Neutrophil (primary cell): ENCODE measurements at regions not wholly inside any gene's neighbourhood (a gene's known extent, or its start where the extent isn't known, plus 50 kb on each side); places are given as distances from the start of the nearest gene placed in this dataset.

Source experiments
- H3K27ac ChIP-seq: fragments of 200-600 bp; sonication (generic); 2 replicates; pipeline ENCODE4 v1.5.1; 2016; ENCODE audit warnings: mild to moderate bottlenecking, moderate library complexity
- H3K27me3 ChIP-seq: fragments of 200-600 bp; sonication (generic); 2 replicates; pipeline ENCODE4 v1.6.0; 2016; ENCODE audit warnings: mild to moderate bottlenecking
- H3K36me3 ChIP-seq: fragments of 200-600 bp; sonication (generic); 2 replicates; pipeline ENCODE4 v1.5.1; 2017
- H3K4me1 ChIP-seq, 2 experiments: fragments of 200-600 bp in 1 of 2; sonication (generic) in 1 of 2; 1 replicate in 1 of 2; 2 replicates in 1 of 2; pipeline versions ENCODE4 v1.5.1 to v1.6.1; 2013 to 2016; ENCODE audit warnings: low read depth in 1 of 2, low read length in 1 of 2, mild to moderate bottlenecking in 1 of 2, moderate library complexity in 1 of 2; ENCODE audit not compliant: control insufficient read depth in 1 of 2, insufficient read depth in 1 of 2
- H3K4me3 ChIP-seq, 2 experiments: fragments of 200-600 bp in 1 of 2; sonication (generic) in 1 of 2; 1 replicate in 1 of 2; 2 replicates in 1 of 2; pipeline ENCODE4 v1.5.1; 2013 to 2016; ENCODE audit warnings: low read depth in 1 of 2, low read length in 1 of 2, mild to moderate bottlenecking in 1 of 2, moderate library complexity in 1 of 2
- H3K9me3 ChIP-seq: fragments of 200-600 bp; sonication (generic); 2 replicates; pipeline ENCODE4 v1.5.1; 2016
- TF ChIP-seq, protein P1 (sequence below): fragments of 200-600 bp; sonication (generic); IDR thresholded peaks from 2 replicates; pipeline ENCODE4 v1.5.1; 2016; ENCODE audit warnings: antibody characterized with exemption

- Histone ChIP-seq H3K9me3 (no peaks in the 10 kb centered on the region), H3K4me1 (peaks cover 9 to 14% of the 10 kb centered on the region in 2 experiments), H3K27me3 (no peaks in the 10 kb centered on the region), H3K36me3 (no peaks in the 10 kb centered on the region), H3K27ac (no peak overlapping the region), H3K4me3 (no peak overlapping the region)
- TF ChIP-seq, protein P1, sequence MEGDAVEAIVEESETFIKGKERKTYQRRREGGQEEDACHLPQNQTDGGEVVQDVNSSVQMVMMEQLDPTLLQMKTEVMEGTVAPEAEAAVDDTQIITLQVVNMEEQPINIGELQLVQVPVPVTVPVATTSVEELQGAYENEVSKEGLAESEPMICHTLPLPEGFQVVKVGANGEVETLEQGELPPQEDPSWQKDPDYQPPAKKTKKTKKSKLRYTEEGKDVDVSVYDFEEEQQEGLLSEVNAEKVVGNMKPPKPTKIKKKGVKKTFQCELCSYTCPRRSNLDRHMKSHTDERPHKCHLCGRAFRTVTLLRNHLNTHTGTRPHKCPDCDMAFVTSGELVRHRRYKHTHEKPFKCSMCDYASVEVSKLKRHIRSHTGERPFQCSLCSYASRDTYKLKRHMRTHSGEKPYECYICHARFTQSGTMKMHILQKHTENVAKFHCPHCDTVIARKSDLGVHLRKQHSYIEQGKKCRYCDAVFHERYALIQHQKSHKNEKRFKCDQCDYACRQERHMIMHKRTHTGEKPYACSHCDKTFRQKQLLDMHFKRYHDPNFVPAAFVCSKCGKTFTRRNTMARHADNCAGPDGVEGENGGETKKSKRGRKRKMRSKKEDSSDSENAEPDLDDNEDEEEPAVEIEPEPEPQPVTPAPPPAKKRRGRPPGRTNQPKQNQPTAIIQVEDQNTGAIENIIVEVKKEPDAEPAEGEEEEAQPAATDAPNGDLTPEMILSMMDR, result no peak
Measured at GRCh38 chrX:13397878-13398818, 78.3 kb upstream of the ATXN3L start.

DNA sequence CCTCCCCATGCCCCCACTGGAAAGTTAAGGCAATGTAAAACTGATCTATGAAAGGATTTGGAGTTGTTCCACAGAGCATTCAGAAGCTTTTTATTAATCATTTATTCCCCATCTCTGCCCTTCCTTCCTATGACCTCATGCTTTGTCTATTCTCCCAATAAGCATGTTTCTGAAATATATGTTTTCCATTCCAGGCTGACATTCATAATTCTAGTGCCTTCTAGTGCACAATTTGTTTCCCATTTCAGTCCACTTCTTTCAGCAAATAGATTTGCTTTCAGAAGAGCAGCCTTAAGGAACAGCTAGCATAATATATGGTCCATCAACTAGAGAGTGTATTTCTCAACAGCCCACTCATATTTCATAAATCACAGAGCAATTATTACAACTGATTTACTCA, 77.1 kb upstream of the ATXN3L start:
- H3K9me3 ChIP-seq, result no peaks in the 10 kb centered on the region
- H3K36me3 ChIP-seq, result no peaks in the 10 kb centered on the region
- H3K27ac ChIP-seq, result no peak overlapping the region
- H3K4me1 ChIP-seq, result peaks cover 9 to 14% of the 10 kb centered on the region in 2 experiments
- no peak overlapping the region for H3K4me3 ChIP-seq
- no peaks in the 10 kb centered on the region for H3K27me3 ChIP-seq
- TF ChIP-seq, protein P1, result no peak

DNA sequence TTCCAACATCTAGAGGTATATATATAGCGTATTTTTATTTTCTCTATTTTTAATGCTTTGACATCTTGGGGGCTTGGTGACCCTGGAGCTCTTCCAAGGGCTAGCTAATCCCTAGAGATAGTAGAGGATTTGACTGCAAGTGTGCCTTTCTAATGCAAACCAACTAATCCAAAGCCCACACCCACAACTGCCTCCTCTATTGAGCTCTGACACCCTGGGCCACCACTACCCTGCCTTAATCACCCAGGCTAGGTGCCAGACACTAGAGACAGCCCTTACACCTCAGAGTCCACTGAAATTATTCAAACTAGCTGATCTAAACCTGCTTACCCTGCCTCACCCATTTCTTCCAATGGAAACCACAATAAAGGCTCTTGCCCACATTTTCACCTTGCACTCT, 69.6 kb upstream of the ATXN3L start:
- Histone ChIP-seq H3K9me3 (no peaks in the 10 kb centered on the region), H3K36me3 (no peaks in the 10 kb centered on the region), H3K27me3 (no peaks in the 10 kb centered on the region), H3K4me1 (no peaks in the 10 kb centered on the region), H3K4me3 (no peak overlapping the region), H3K27ac (no peak overlapping the region)
- TF ChIP-seq, protein P1, result no peak

- H3K9me3 ChIP-seq, result no peaks in the 10 kb centered on the region
- H3K27ac ChIP-seq, result no peak overlapping the region
- TF ChIP-seq, protein P1, result no peak
- no peaks in the 10 kb centered on the region for H3K27me3 ChIP-seq
- H3K4me1 ChIP-seq, result no peaks in the 10 kb centered on the region
- H3K4me3 ChIP-seq, result no peak overlapping the region
- no peaks in the 10 kb centered on the region for H3K36me3 ChIP-seq
Measured at GRCh38 chrX:13387666-13388494, 68.0 kb upstream of the ATXN3L start.

- Histone ChIP-seq H3K27me3 (no peaks in the 10 kb centered on the region), H3K9me3 (no peaks in the 10 kb centered on the region), H3K4me3 (no peak overlapping the region), H3K4me1 (no peaks in the 10 kb centered on the region), H3K27ac (no peak overlapping the region), H3K36me3 (no peaks in the 10 kb centered on the region)
- TF ChIP-seq, protein P1, result no peak
Measured at GRCh38 chrX:13386636-13387035, 66.8 kb upstream of the ATXN3L start.
